Cardiac muscle cell (in vitro differentiated cells and primary cell): ENCODE measurements at regions not wholly inside any gene's neighbourhood (a gene's known extent, or its start where the extent isn't known, plus 50 kb on each side); places are given as distances from the start of the nearest gene placed in this dataset.
"Not testable (repeated sequence)": the region's sequence is repeated elsewhere in the genome, so short reads cannot be mapped to it uniquely, and the experiment has no call there.

Experiments used
- DNase-seq, 2 donors: peaks; one replicate each; pipeline versions ENCODE4 v3.0.0 to v3.0.0-alpha.2; 2010 to 2017; ENCODE audit warnings: low read depth in 1 of 2, low spot score in 1 of 2
- H3K27ac ChIP-seq: fragments of 200-600 bp; sonication (generic); 2 replicates; pipeline ENCODE4 v1.5.1; 2016
- H3K27me3 ChIP-seq: fragments of 200-600 bp; sonication (generic); 2 replicates; pipeline ENCODE4 v1.6.0; 2016; ENCODE audit warnings: control low read depth
- H3K36me3 ChIP-seq: fragments of 200-600 bp; sonication (generic); 2 replicates; pipeline ENCODE4 v1.5.1; 2016; ENCODE audit warnings: control low read depth
- H3K4me1 ChIP-seq: fragments of 200-600 bp; sonication (generic); 2 replicates; pipeline ENCODE4 v1.8.1; 2017; ENCODE audit warnings: low read depth, mild to moderate bottlenecking, mixed run types
- H3K4me3 ChIP-seq: fragments of 200-600 bp; sonication (generic); 2 replicates; pipeline ENCODE4 v1.5.1; 2016; ENCODE audit warnings: mild to moderate bottlenecking
- H3K9me3 ChIP-seq: fragments of 200-600 bp; sonication (generic); 2 replicates; pipeline ENCODE4 v1.5.1; 2017; ENCODE audit warnings: low read depth, mild to moderate bottlenecking, control low read depth
- CTCF ChIP-seq: IDR thresholded peaks from 2 replicates; pipeline ENCODE4 v1.5.1; 2012; ENCODE audit warnings: low read depth, mild to moderate bottlenecking, low read length

GRCh38 chr17:74126959-74127358 lies 76.5 kb upstream of the RPL38 start:
- no peak for TF ChIP-seq CTCF
- H3K36me3 ChIP-seq: no peaks in the 10 kb centered on the region
- H3K4me3 ChIP-seq: no peak overlapping the region
- H3K27me3 ChIP-seq: no peaks in the 10 kb centered on the region
- H3K27ac ChIP-seq: no peak overlapping the region
- no peaks in the 10 kb centered on the region for H3K9me3 ChIP-seq
- no peak for DNase-seq
- no peaks in the 10 kb centered on the region for H3K4me1 ChIP-seq

GRCh38 chr17:74128456-74129211 lies 74.8 kb upstream of the RPL38 start:
- Histone ChIP-seq H3K27ac (no peak overlapping the region), H3K27me3 (no peaks in the 10 kb centered on the region), H3K4me3 (no peak overlapping the region), H3K36me3 (no peaks in the 10 kb centered on the region), H3K9me3 (no peaks in the 10 kb centered on the region), H3K4me1 (no peaks in the 10 kb centered on the region)
- no peak for DNase-seq
- no peak for TF ChIP-seq CTCF

GRCh38 chr17:74129800-74130199 lies 73.7 kb upstream of the RPL38 start:
- H3K36me3 ChIP-seq, H3K4me3 ChIP-seq, H3K9me3 ChIP-seq, H3K4me1 ChIP-seq, DNase-seq, H3K27ac ChIP-seq, H3K27me3 ChIP-seq: not testable (repeated sequence)

- no peaks in the 10 kb centered on the region for H3K4me1 ChIP-seq
- no peak overlapping the region for H3K27ac ChIP-seq
- DNase-seq: no peak
- no peaks in the 10 kb centered on the region for H3K27me3 ChIP-seq
- no peak overlapping the region for H3K4me3 ChIP-seq
- H3K36me3 ChIP-seq: no peaks in the 10 kb centered on the region
- no peaks in the 10 kb centered on the region for H3K9me3 ChIP-seq
- TF ChIP-seq CTCF: no peak
These were observed 73.2 kb upstream of the RPL38 start for GRCh38 chr17:74130276-74130675.

GRCh38 chr17:74130841-74131240 lies 72.6 kb upstream of the RPL38 start:
- H3K27me3 ChIP-seq: no peaks in the 10 kb centered on the region
- H3K4me3 ChIP-seq: no peak overlapping the region
- H3K27ac ChIP-seq: no peak overlapping the region
- no peak for DNase-seq
- H3K9me3 ChIP-seq: no peaks in the 10 kb centered on the region
- TF ChIP-seq CTCF: no peak
- H3K36me3 ChIP-seq: no peaks in the 10 kb centered on the region
- no peaks in the 10 kb centered on the region for H3K4me1 ChIP-seq

GRCh38 chr17:74132354-74132753 lies 71.1 kb upstream of the RPL38 start:
- H3K9me3 ChIP-seq: no peaks in the 10 kb centered on the region
- DNase-seq: no peak
- no peaks in the 10 kb centered on the region for H3K4me1 ChIP-seq
- no peak for TF ChIP-seq CTCF
- H3K36me3 ChIP-seq: no peaks in the 10 kb centered on the region
- no peak overlapping the region for H3K4me3 ChIP-seq
- H3K27ac ChIP-seq: no peak overlapping the region
- H3K27me3 ChIP-seq: no peaks in the 10 kb centered on the region
